22Rv1 (cell line): ENCODE measurements at regions not wholly inside any gene's neighbourhood (a gene's known extent, or its start where the extent isn't known, plus 50 kb on each side); places are given as distances from the start of the nearest gene placed in this dataset.

ENCODE experiments used
- H3K27ac ChIP-seq: fragments of 450-650 bp; 2 replicates; pipeline ENCODE4 v1.5.1; 2017
- CTCF ChIP-seq: fragments of 450-650 bp; IDR thresholded peaks from 2 replicates; pipeline ENCODE4 v1.5.1; 2017; ENCODE audit warnings: mild to moderate bottlenecking
- ZFX ChIP-seq: fragments of 450-650 bp; IDR thresholded peaks from 2 replicates; pipeline ENCODE4 v1.6.1; 2017; ENCODE audit warnings: antibody characterized with exemption, borderline replicate concordance

DNA sequence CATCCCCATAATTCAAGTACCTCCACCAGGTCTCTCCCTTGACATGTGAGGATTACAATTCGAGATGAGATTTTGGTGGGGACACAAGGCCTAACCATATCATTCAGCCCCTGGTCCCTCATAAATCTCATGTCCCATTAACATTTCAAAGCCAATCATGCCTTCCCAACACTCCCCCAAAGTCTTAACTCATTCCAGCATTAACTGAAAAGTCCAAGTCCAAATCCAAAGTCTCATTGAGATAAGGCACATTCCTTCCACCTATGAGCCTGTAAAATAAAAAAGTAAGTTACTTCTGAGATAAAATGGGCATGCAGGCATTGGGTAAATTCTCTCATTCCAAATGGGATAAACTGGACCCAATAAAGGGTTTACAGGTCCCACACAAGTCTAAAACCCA lies 849.7 kb downstream of the BCL11A start:
- H3K27ac ChIP-seq, result no peak overlapping the region
- TF ChIP-seq ZFX (no peak), CTCF (no peak)

- TF ChIP-seq ZFX (no peak), CTCF (no peak)
- H3K27ac ChIP-seq, result no peak overlapping the region
These were observed 851.4 kb downstream of the BCL11A start for GRCh38 chr2:59702026-59702425.

GRCh38 chr2:59701271-59701994 lies 852.0 kb downstream of the BCL11A start:
- no peak overlapping the region for H3K27ac ChIP-seq
- TF ChIP-seq ZFX (no peak), CTCF (no peak)

DNA sequence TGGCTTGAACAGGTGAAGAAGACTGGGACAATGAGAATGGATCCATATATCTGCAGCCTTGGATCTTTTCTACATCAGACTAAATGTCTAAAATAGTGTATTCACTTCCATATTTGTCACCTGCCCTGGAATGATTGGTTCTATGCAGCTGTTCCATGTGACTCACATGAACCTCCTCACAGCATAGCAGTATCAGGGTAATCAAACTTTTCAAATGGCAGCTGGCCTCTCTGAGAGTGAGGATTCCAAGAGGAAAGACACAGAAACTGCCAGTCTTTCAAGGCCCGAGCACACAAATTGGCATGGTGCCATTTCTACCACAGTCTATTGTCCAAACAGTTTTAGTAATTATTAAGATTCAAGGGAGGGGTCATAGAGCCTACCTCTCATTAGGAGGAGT lies 859.3 kb downstream of the BCL11A start:
- no peak for TF ChIP-seq CTCF
- no peak for TF ChIP-seq ZFX
- H3K27ac ChIP-seq, result no peak overlapping the region

- TF ChIP-seq CTCF, result no peak
- TF ChIP-seq ZFX, result no peak
- H3K27ac ChIP-seq, result no peak overlapping the region
These were observed 860.1 kb downstream of the BCL11A start for GRCh38 chr2:59693231-59693959.

GRCh38 chr2:59691518-59692190 lies 861.8 kb downstream of the BCL11A start:
- no peak overlapping the region for H3K27ac ChIP-seq
- TF ChIP-seq CTCF (no peak), ZFX (no peak)

DNA sequence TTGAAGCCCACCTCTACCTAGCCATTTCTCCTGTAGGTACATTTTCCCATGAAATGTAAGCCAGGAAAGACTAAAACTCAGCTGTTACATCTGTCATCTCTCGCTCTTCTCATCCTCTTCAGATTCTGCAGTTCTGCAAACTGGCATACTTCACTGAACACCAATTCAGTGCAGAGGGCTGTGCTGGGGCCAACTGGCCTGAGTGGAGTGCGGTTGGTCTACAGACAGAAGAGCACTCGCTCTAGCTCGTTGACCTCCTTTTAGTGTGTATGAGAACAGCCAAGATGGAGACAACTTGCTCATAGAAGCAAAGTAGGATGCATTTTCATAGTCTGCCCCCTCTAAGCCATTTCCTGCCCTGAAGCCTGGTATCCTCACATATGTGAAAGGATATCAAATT lies 862.6 kb downstream of the BCL11A start:
- H3K27ac ChIP-seq, result no peak overlapping the region
- TF ChIP-seq ZFX, result no peak
- TF ChIP-seq CTCF, result no peak
